B cell (primary cell): ENCODE measurements at regions not wholly inside any gene's neighbourhood (a gene's known extent, or its start where the extent isn't known, plus 50 kb on each side); places are given as distances from the start of the nearest gene placed in this dataset.

ENCODE experiments used
- ATAC-seq: fragments of 200-7000 bp; cut with Tn5 transposase; one replicate; pipeline ENCODE4 v1.10.0; 2021; ENCODE audit warnings: low read depth, mild to moderate bottlenecking, moderate number of reproducible peaks, moderate library complexity
- CTCF ChIA-PET: fragments of 350-600 bp; sonication (Branson Sonifier 250); formaldehyde crosslinking; loops from one replicate; lab custom pipeline; 2021; ENCODE audit warnings: antibody characterized with exemption, inconsistent platforms; lab: Charles Lee
- POLR2A ChIA-PET: fragments of 350-600 bp; sonication (Branson Sonifier 250); formaldehyde crosslinking; loops from one replicate; lab custom pipeline; 2021; ENCODE audit warnings: antibody characterized with exemption; lab: Charles Lee
- DNase-seq: peaks from one replicate; pipeline ENCODE4 v3.0.0; 2013
- H2AFZ ChIP-seq: 2 replicates; pipeline ENCODE4 v1.6.1; 2012; ENCODE audit warnings: mild to moderate bottlenecking, low read depth, low read length; ENCODE audit not compliant: insufficient read depth, poor library complexity, severe bottlenecking
- H3K27ac ChIP-seq, 2 donors: 1 replicate in 1 of 2; 2 replicates in 1 of 2; pipeline ENCODE4 v1.5.1; 2012 to 2013; ENCODE audit warnings: low read length in 2 of 2, mild to moderate bottlenecking in 2 of 2, moderate library complexity in 1 of 2
- H3K27me3 ChIP-seq, 4 experiments: fragments of 200-600 bp in 1 of 4; sonication (generic) in 1 of 4; replicated peaks in 1 of 4; 1 replicate in 2 of 4; 2 replicates in 2 of 4; pipeline versions ENCODE4 v1.6.1 to v1.7.0; 2013 to 2016; ENCODE audit warnings: low read length in 3 of 4, mild to moderate bottlenecking in 2 of 4, mixed read lengths in 1 of 4, moderate library complexity in 1 of 4; ENCODE audit not compliant: insufficient read depth in 4 of 4, control insufficient read depth in 3 of 4; ENCODE audit errors: control extremely low read depth in 1 of 4
- H3K36me3 ChIP-seq, 2 experiments: replicated peaks in 1 of 2; 1 replicate in 1 of 2; 2 replicates in 1 of 2; pipeline versions ENCODE4 v1.6.1 to v1.7.1; 2013; ENCODE audit warnings: low read length in 1 of 2; ENCODE audit not compliant: insufficient read depth in 2 of 2, control insufficient read depth in 1 of 2; ENCODE audit errors: control extremely low read depth in 1 of 2, extremely low read depth in 1 of 2
- H3K4me1 ChIP-seq, 2 donors: fragments of 200-600 bp in 1 of 2; sonication (generic) in 1 of 2; 1 replicate in 1 of 2; 2 replicates in 1 of 2; pipeline versions ENCODE4 v1.5.1 to v1.6.1; 2013 to 2017; ENCODE audit warnings: low read length in 2 of 2; ENCODE audit not compliant: control insufficient read depth in 2 of 2, insufficient read depth in 2 of 2
- H3K4me2 ChIP-seq: replicated peaks from 2 replicates; pipeline ENCODE3; 2012; ENCODE audit warnings: mild to moderate bottlenecking, low read depth, low read length; ENCODE audit not compliant: poor library complexity, severe bottlenecking
- H3K4me3 ChIP-seq, 5 experiments: fragments of 200-600 bp in 1 of 5; sonication (generic) in 1 of 5; 1 replicate in 3 of 5; 2 replicates in 2 of 5; pipeline versions ENCODE4 v1.5.1 to v1.7.0; 2011 to 2016; ENCODE audit warnings: low read length in 4 of 5, mild to moderate bottlenecking in 4 of 5, low read depth in 2 of 5, control low read depth in 1 of 5, moderate library complexity in 1 of 5; ENCODE audit not compliant: insufficient read depth in 1 of 5; ENCODE audit errors: control extremely low read depth in 1 of 5, extremely low read depth in 1 of 5
- H3K79me2 ChIP-seq: fragments of 200-600 bp; sonication (generic); one replicate; pipeline ENCODE4 v1.6.0; 2016; ENCODE audit warnings: low read length; ENCODE audit not compliant: control insufficient read depth, insufficient read depth
- H3K9ac ChIP-seq: fragments of 200-600 bp; sonication (generic); 2 replicates; pipeline ENCODE4 v1.6.1; 2017; ENCODE audit warnings: mild to moderate bottlenecking, low read length, moderate library complexity
- H3K9me3 ChIP-seq, 3 donors: one replicate each; pipeline versions ENCODE4 v1.6.1 to v1.7.1; 2013; ENCODE audit warnings: low read length in 2 of 3; ENCODE audit not compliant: control insufficient read depth in 2 of 3, insufficient read depth in 1 of 3; ENCODE audit errors: control extremely low read depth in 1 of 3
- H4K20me1 ChIP-seq: 2 replicates; pipeline ENCODE4 v1.6.0; 2012; ENCODE audit warnings: mild to moderate bottlenecking, low read length; ENCODE audit not compliant: insufficient read depth, control insufficient read depth, poor library complexity, severe bottlenecking
- H3K27ac Mint-ChIP-seq: one replicate; pipeline ENCODE4 v1.8.0; 2021; ENCODE audit warnings: mixed read lengths
- H3K27me3 Mint-ChIP-seq: one replicate; pipeline ENCODE4 v1.8.0; 2021; ENCODE audit warnings: mixed read lengths
- H3K4me1 Mint-ChIP-seq: one replicate; pipeline ENCODE4 v1.8.0; 2021; ENCODE audit warnings: mixed read lengths
- H3K4me3 Mint-ChIP-seq: one replicate; pipeline ENCODE4 v1.8.0; 2021; ENCODE audit warnings: mixed read lengths
- H3K9me3 Mint-ChIP-seq: one replicate; pipeline ENCODE4 v1.8.0; 2022; ENCODE audit warnings: mixed read lengths; ENCODE audit not compliant: insufficient read depth
- EZH2 ChIP-seq: IDR thresholded peaks from 2 replicates; pipeline ENCODE4 v1.6.1; 2012; ENCODE audit warnings: borderline replicate concordance, low read depth, mild to moderate bottlenecking, moderate library complexity, low read length; ENCODE audit not compliant: insufficient read depth, poor library complexity, severe bottlenecking
- whole genome bisulfite sequencing: methylation state at CpG from one replicate; pipeline ENCODE4 v1.1.5; 2013; ENCODE audit warnings: missing lambda C conversion rate; ENCODE audit not compliant: insufficient coverage; 5-methylcytosine and 5-hydroxymethylcytosine counted together
- intact Hi-C: fragments of 100-400 bp; cut with micrococcal nuclease; formaldehyde crosslinking; loops from one replicate; pipeline ENCODE4 v1.10.0; 2022
- TF ChIP-seq, protein P1 (sequence below): fragments of 200-600 bp; IDR thresholded peaks from one replicate; pipeline ENCODE4 v1.8.0; 2022; ENCODE audit warnings: antibody characterized with exemption, mild to moderate bottlenecking

DNA sequence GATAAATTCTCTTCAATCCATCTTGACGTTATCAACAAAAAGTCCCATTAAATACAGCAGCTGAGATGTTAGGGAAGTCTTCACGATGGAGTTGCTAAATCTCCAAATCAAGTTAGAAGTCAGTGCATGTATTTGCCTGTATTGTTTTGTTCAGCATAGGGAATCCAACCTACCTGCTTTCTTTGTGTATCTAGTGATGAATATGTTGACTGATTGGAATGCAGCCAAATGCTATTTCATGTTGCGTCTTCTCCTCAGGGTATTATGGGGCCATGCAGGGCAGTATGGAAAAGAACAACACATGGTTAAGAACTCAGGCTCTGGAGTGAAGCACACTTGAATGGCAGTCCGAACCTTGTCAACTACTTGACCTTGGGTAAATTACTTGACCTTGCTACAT is 529.5 kb upstream of the ZNF462 start:
- no peak for DNase-seq
- H3K79me2 ChIP-seq, result no peaks in the 10 kb centered on the region
- H2AFZ ChIP-seq, result no peak overlapping the region
- intact Hi-C loops, result no loop called here
- no peak overlapping the region for H3K9ac ChIP-seq
- no peaks in the 10 kb centered on the region for H3K36me3 ChIP-seq
- Mint-ChIP-seq H3K27me3 (no peaks in the 10 kb centered on the region), H3K4me3 (no peak overlapping the region), H3K27ac (no peak overlapping the region), H3K9me3 (no peaks in the 10 kb centered on the region), H3K4me1 (no peaks in the 10 kb centered on the region)
- H3K27me3 ChIP-seq, result no peaks in the 10 kb centered on the region
- TF ChIP-seq, protein P1, sequence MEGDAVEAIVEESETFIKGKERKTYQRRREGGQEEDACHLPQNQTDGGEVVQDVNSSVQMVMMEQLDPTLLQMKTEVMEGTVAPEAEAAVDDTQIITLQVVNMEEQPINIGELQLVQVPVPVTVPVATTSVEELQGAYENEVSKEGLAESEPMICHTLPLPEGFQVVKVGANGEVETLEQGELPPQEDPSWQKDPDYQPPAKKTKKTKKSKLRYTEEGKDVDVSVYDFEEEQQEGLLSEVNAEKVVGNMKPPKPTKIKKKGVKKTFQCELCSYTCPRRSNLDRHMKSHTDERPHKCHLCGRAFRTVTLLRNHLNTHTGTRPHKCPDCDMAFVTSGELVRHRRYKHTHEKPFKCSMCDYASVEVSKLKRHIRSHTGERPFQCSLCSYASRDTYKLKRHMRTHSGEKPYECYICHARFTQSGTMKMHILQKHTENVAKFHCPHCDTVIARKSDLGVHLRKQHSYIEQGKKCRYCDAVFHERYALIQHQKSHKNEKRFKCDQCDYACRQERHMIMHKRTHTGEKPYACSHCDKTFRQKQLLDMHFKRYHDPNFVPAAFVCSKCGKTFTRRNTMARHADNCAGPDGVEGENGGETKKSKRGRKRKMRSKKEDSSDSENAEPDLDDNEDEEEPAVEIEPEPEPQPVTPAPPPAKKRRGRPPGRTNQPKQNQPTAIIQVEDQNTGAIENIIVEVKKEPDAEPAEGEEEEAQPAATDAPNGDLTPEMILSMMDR, result no peak
- no peak for TF ChIP-seq EZH2
- H3K4me3 ChIP-seq, result no peak overlapping the region
- H4K20me1 ChIP-seq, result no peaks in the 10 kb centered on the region
- H3K4me2 ChIP-seq, result no peak overlapping the region
- H3K4me1 ChIP-seq, result no peaks in the 10 kb centered on the region
- H3K9me3 ChIP-seq, result no peaks in the 10 kb centered on the region
- CTCF ChIA-PET, result no interaction called here
- POLR2A ChIA-PET, result no interaction called here
- WGBS, result 88% methylated on average over 1 of the region's 4 CpGs
- no peak overlapping the region for H3K27ac ChIP-seq
- no peak for ATAC-seq

DNA sequence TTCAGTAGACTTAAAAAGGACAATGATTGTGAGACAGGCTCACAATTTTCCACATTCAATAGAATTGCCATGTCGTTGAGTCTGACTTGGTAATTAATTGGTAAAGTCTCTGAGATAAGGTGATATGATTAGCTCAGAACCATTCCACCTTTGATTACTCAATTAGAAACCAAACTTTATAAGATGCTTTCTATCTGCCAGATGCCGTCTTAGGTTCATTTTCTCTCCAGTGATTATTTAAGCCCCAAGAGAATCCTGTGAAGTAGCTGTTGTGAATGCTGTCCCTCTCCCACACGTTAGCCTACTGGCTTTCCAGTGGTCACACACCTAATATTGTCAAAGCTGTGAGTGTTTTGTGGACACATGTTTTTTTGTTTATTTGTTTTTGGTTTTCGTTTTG is 528.9 kb upstream of the ZNF462 start:
- ATAC-seq, result no peak

More for the DNA sequence above, 528.9 kb upstream of the ZNF462 start:
- Histone ChIP-seq H4K20me1 (no peaks in the 10 kb centered on the region), H3K4me3 (no peak overlapping the region), H3K9ac (no peak overlapping the region), H3K27me3 (no peaks in the 10 kb centered on the region), H3K4me2 (no peak overlapping the region), H3K4me1 (no peaks in the 10 kb centered on the region), H3K27ac (no peak overlapping the region), H3K36me3 (no peaks in the 10 kb centered on the region), H3K79me2 (no peaks in the 10 kb centered on the region), H2AFZ (no peak overlapping the region), H3K9me3 (no peaks in the 10 kb centered on the region)
- H3K9me3 Mint-ChIP-seq, result no peaks in the 10 kb centered on the region
- POLR2A ChIA-PET, result no interaction called here
- DNase-seq, result no peak
- TF ChIP-seq, protein P1, result no peak
- TF ChIP-seq EZH2, result no peak
- CTCF ChIA-PET, result no interaction called here
- no peak overlapping the region for H3K27ac Mint-ChIP-seq
- H3K4me3 Mint-ChIP-seq, result no peak overlapping the region
- intact Hi-C loops, result no loop called here
- no peaks in the 10 kb centered on the region for H3K27me3 Mint-ChIP-seq
- H3K4me1 Mint-ChIP-seq, result no peaks in the 10 kb centered on the region
- no CpG with 5 or more reads among the region's 4 CpGs for WGBS
